HEK293 (cell line): ENCODE measurements at regions not wholly inside any gene's neighbourhood (a gene's known extent, or its start where the extent isn't known, plus 50 kb on each side); places are given as distances from the start of the nearest gene placed in this dataset.

Source experiments
- CTCF ChIA-PET: fragments of 350-600 bp; formaldehyde crosslinking; extraction: SDS; loops from one replicate; lab custom pipeline; 2021; ENCODE audit warnings: antibody characterized with exemption; lab: Yijun Ruan, JAX
- POLR2A ChIA-PET: fragments of 300-600 bp; formaldehyde crosslinking; extraction: SDS; loops from one replicate; lab custom pipeline; 2020; ENCODE audit warnings: antibody characterized with exemption, inconsistent platforms; lab: Yijun Ruan, JAX
- H3K27ac ChIP-seq: fragments of 200-500 bp; sonication (Bioruptor generic); 2 replicates; pipeline ENCODE4 v1.5.1; 2014; ENCODE audit warnings: low read depth, low read length, control low read depth, inconsistent platforms; ENCODE audit errors: extremely low read depth
- H3K36me3 ChIP-seq, 2 experiments: fragments of 200-500 bp in 1 of 2; sonication (Bioruptor generic) in 1 of 2; 1 replicate in 1 of 2; 2 replicates in 1 of 2; pipeline ENCODE4 v1.5.1; 2014 to 2017; ENCODE audit warnings: inconsistent platforms in 2 of 2, low read length in 2 of 2; ENCODE audit not compliant: control insufficient read depth in 2 of 2, insufficient read depth in 1 of 2
- H3K4me1 ChIP-seq: fragments of 200-500 bp; sonication (Bioruptor generic); 2 replicates; pipeline ENCODE4 v1.5.1; 2014; ENCODE audit warnings: mild to moderate bottlenecking, low read length, inconsistent platforms; ENCODE audit not compliant: control insufficient read depth, insufficient read depth
- H3K4me3 ChIP-seq: 2 replicates; pipeline ENCODE4 v1.5.1; 2011; ENCODE audit warnings: low read depth, mild to moderate bottlenecking, control low read depth, low read length, moderate library complexity
- H3K9me3 ChIP-seq: fragments of 200-500 bp; sonication (Bioruptor generic); 2 replicates; pipeline ENCODE4 v1.5.1; 2014; ENCODE audit warnings: low read depth, low read length, inconsistent platforms; ENCODE audit not compliant: control insufficient read depth, insufficient read depth
- BCL11B ChIP-seq: fragments of 450-650 bp; formaldehyde crosslinking; IDR thresholded peaks from 2 replicates; pipeline ENCODE4 v1.5.1; 2016; ENCODE audit warnings: low read depth, missing biosample characterization, missing genetic modification characterization
- FEZF1 ChIP-seq: fragments of 450-650 bp; formaldehyde crosslinking; IDR thresholded peaks from 2 replicates; pipeline ENCODE4 v1.5.1; 2016; ENCODE audit warnings: missing biosample characterization, missing genetic modification characterization
- GLIS2 ChIP-seq: fragments of 450-650 bp; formaldehyde crosslinking; IDR thresholded peaks from 2 replicates; pipeline ENCODE4 v1.5.1; 2016; ENCODE audit warnings: missing biosample characterization, missing genetic modification characterization
- KLF16 ChIP-seq: fragments of 450-650 bp; formaldehyde crosslinking; IDR thresholded peaks from 2 replicates; pipeline ENCODE4 v1.5.1; 2017; ENCODE audit warnings: missing biosample characterization, missing genetic modification characterization
- MYNN ChIP-seq: fragments of 450-650 bp; formaldehyde crosslinking; IDR thresholded peaks from 2 replicates; pipeline ENCODE4 v1.5.1; 2016; ENCODE audit warnings: missing biosample characterization, missing genetic modification characterization, borderline replicate concordance
- OSR2 ChIP-seq: fragments of 450-650 bp; formaldehyde crosslinking; IDR thresholded peaks from 2 replicates; pipeline ENCODE4 v1.5.1; 2016; ENCODE audit warnings: missing biosample characterization, missing genetic modification characterization
- SCRT1 ChIP-seq: fragments of 450-650 bp; formaldehyde crosslinking; IDR thresholded peaks from 2 replicates; pipeline ENCODE4 v1.5.1; 2016; ENCODE audit warnings: missing biosample characterization, missing genetic modification characterization, borderline replicate concordance
- SETDB1 ChIP-seq: IDR thresholded peaks from one replicate; pipeline ENCODE4 v1.6.1; 2017; ENCODE audit warnings: mild to moderate bottlenecking, low read length, moderate library complexity, mixed read lengths; ENCODE audit not compliant: insufficient read length
- ZBTB48 ChIP-seq: fragments of 450-650 bp; formaldehyde crosslinking; IDR thresholded peaks from 2 replicates; pipeline ENCODE4 v1.5.1; 2016; ENCODE audit warnings: missing biosample characterization, missing genetic modification characterization
- ZFP3 ChIP-seq: fragments of 450-650 bp; formaldehyde crosslinking; IDR thresholded peaks from 2 replicates; pipeline ENCODE4 v1.5.1; 2016; ENCODE audit warnings: low read depth, missing biosample characterization, missing genetic modification characterization
- ZFP37 ChIP-seq: fragments of 450-650 bp; formaldehyde crosslinking; IDR thresholded peaks from 2 replicates; pipeline ENCODE4 v1.5.1; 2016; ENCODE audit warnings: missing biosample characterization, missing genetic modification characterization
- ZIC2 ChIP-seq: fragments of 450-650 bp; formaldehyde crosslinking; IDR thresholded peaks from 2 replicates; pipeline ENCODE4 v1.5.1; 2016; ENCODE audit warnings: missing biosample characterization, missing genetic modification characterization
- ZNF112 ChIP-seq: fragments of 450-650 bp; formaldehyde crosslinking; IDR thresholded peaks from 2 replicates; pipeline ENCODE4 v1.5.0; 2017; ENCODE audit warnings: missing biosample characterization, missing genetic modification characterization
- ZNF146 ChIP-seq: fragments of 450-650 bp; formaldehyde crosslinking; IDR thresholded peaks from 2 replicates; pipeline ENCODE4 v1.5.1; 2016; ENCODE audit warnings: missing biosample characterization, missing genetic modification characterization
- ZNF174 ChIP-seq: fragments of 450-650 bp; formaldehyde crosslinking; IDR thresholded peaks from 2 replicates; pipeline ENCODE4 v1.5.0; 2017; ENCODE audit warnings: missing biosample characterization, mild to moderate bottlenecking, missing genetic modification characterization
- ZNF19 ChIP-seq: fragments of 450-650 bp; formaldehyde crosslinking; IDR thresholded peaks from 2 replicates; pipeline ENCODE4; 2016; ENCODE audit warnings: missing biosample characterization, missing genetic modification characterization, low read depth
- ZNF211 ChIP-seq: fragments of 450-650 bp; formaldehyde crosslinking; IDR thresholded peaks from 2 replicates; pipeline ENCODE4 v1.5.1; 2016; ENCODE audit warnings: low read depth, missing biosample characterization, missing genetic modification characterization
- ZNF354C ChIP-seq: fragments of 450-650 bp; formaldehyde crosslinking; IDR thresholded peaks from 2 replicates; pipeline ENCODE4 v1.5.1; 2016; ENCODE audit warnings: missing biosample characterization, missing genetic modification characterization, low read depth, borderline replicate concordance
- ZNF394 ChIP-seq: fragments of 450-650 bp; formaldehyde crosslinking; IDR thresholded peaks from 2 replicates; pipeline ENCODE4 v1.5.1; 2016; ENCODE audit warnings: missing biosample characterization, missing genetic modification characterization, mild to moderate bottlenecking, moderate library complexity, borderline replicate concordance
- ZNF423 ChIP-seq: fragments of 450-650 bp; formaldehyde crosslinking; IDR thresholded peaks from 2 replicates; pipeline ENCODE4 v1.5.1; 2016; ENCODE audit warnings: missing biosample characterization, missing genetic modification characterization
- ZNF473 ChIP-seq: fragments of 450-650 bp; formaldehyde crosslinking; IDR thresholded peaks from 2 replicates; pipeline ENCODE4 v1.5.1; 2017; ENCODE audit warnings: missing biosample characterization, missing genetic modification characterization
- ZNF514 ChIP-seq: fragments of 450-650 bp; formaldehyde crosslinking; IDR thresholded peaks from 2 replicates; pipeline ENCODE4 v1.5.1; 2016; ENCODE audit warnings: missing biosample characterization, missing genetic modification characterization
- ZNF791 ChIP-seq: fragments of 450-650 bp; formaldehyde crosslinking; IDR thresholded peaks from 2 replicates; pipeline ENCODE4 v1.5.1; 2016; ENCODE audit warnings: missing biosample characterization, missing genetic modification characterization
- ZSCAN23 ChIP-seq: fragments of 450-650 bp; formaldehyde crosslinking; IDR thresholded peaks from 2 replicates; pipeline ENCODE4 v1.5.1; 2016; ENCODE audit warnings: missing biosample characterization, missing genetic modification characterization
- ZXDB ChIP-seq: fragments of 450-650 bp; formaldehyde crosslinking; IDR thresholded peaks from 2 replicates; pipeline ENCODE4 v1.5.1; 2016; ENCODE audit warnings: missing biosample characterization, missing genetic modification characterization
- TF ChIP-seq, protein P1 (sequence below): fragments of 450-650 bp; formaldehyde crosslinking; IDR thresholded peaks from 2 replicates; pipeline ENCODE4 v1.5.1; 2016; ENCODE audit warnings: missing biosample characterization, missing genetic modification characterization
- TF ChIP-seq, protein P2 (sequence below): fragments of 450-650 bp; formaldehyde crosslinking; conservative IDR thresholded peaks from 2 replicates; pipeline ENCODE4 v1.5.1; 2016; ENCODE audit warnings: low read depth, missing biosample characterization, missing genetic modification characterization
- TF ChIP-seq, protein P3 (sequence below): fragments of 450-650 bp; formaldehyde crosslinking; IDR thresholded peaks from 2 replicates; pipeline ENCODE4 v1.5.1; 2016; ENCODE audit warnings: missing biosample characterization, missing genetic modification characterization

DNA sequence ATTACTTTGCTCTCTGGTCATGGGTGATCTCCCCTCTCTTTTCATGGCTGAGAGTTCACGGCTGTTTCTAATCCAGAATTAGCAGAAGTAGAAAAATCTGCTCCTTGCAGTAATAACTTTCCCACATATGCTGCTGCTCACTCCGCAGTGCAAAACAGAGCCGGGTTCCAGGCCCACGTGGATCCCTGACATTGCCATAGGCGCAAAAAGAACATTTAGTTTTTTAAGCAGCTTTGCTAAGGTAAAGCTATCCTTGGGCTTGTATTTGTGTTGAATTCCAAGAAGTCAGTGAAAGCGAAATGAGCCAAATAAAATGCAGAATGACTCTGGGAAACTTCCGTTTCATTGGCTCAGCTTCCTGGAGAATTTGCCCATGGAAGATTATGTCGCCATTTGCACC, 633.7 kb upstream of the SUCLG2 start:
- H3K4me3 ChIP-seq: no peak overlapping the region
- TF ChIP-seq ZNF423 (tag by site-specific recombination): no peak
- no peaks in the 10 kb centered on the region for H3K36me3 ChIP-seq
- H3K27ac ChIP-seq: no peak overlapping the region
- CTCF ChIA-PET: no interaction called here
- no peaks in the 10 kb centered on the region for H3K4me1 ChIP-seq
- no peaks in the 10 kb centered on the region for H3K9me3 ChIP-seq
- POLR2A ChIA-PET: no interaction called here

DNA sequence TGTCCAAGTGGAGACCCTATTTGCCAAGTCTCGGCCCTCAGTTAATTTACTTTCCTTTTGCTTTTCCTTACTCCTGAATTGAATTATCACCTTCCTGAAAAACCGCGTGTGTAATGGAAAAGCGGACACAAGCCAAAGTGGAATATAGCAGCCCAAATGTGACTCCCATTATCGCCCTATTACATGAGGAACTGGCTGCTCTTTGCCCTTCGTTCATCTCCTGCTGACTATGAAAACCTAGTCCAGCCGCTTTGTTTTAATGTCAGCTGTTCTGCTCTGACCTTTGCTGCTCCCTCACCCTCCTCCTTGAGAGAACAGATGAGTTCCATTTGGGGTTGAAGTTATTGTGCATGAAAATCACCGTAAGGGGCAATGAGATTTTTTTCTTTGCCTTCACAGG, 632.7 kb upstream of the SUCLG2 start:
- H3K4me1 ChIP-seq: no peaks in the 10 kb centered on the region
- H3K27ac ChIP-seq: no peak overlapping the region
- ChIA-PET POLR2A (no interaction called here), CTCF (no interaction called here)
- TF ChIP-seq ZFP3 (tag by site-specific recombination) (no peak), ZNF394 (tag by site-specific recombination) (no peak), SETDB1 (no peak), ZNF473 (tag by site-specific recombination) (no peak), ZNF19 (tag by site-specific recombination) (no peak), MYNN (tag by site-specific recombination) (no peak), ZIC2 (no peak), KLF16 (no peak), ZNF174 (tag by site-specific recombination) (no peak), ZNF514 (tag by site-specific recombination) (no peak), ZSCAN23 (no peak), ZXDB (tag by site-specific recombination) (no peak)
- TF ChIP-seq, protein P1, sequence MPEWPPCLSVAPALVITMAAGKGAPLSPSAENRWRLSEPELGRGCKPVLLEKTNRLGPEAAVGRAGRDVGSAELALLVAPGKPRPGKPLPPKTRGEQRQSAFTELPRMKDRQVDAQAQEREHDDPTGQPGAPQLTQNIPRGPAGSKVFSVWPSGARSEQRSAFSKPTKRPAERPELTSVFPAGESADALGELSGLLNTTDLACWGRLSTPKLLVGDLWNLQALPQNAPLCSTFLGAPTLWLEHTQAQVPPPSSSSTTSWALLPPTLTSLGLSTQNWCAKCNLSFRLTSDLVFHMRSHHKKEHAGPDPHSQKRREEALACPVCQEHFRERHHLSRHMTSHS (tag by site-specific recombination): no peak
- no peaks in the 10 kb centered on the region for H3K36me3 ChIP-seq
- no peaks in the 10 kb centered on the region for H3K9me3 ChIP-seq
- H3K4me3 ChIP-seq: no peak overlapping the region

DNA sequence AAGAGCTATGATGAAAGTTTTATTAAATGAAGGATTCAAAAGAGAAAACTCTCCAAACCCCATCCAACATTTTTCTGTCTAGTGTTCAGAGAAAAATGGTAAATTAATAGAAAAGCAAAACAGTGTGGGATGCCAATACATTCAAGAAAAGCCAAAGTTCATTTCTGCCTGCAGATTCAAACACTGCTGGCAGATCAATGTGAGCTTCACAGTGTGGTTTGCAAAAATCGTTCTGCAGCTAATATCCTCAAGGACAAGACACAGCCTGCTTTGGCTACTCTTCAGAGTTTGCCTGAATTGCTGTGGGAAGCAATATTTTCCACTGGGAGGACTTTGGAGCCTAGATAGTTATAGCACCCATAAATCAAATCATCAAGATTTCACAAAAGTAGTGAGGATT, 619.9 kb upstream of the SUCLG2 start:
- Histone ChIP-seq H3K36me3 (no peaks in the 10 kb centered on the region), H3K4me1 (no peaks in the 10 kb centered on the region), H3K9me3 (no peaks in the 10 kb centered on the region), H3K4me3 (no peak overlapping the region), H3K27ac (no peak overlapping the region)
- ChIA-PET POLR2A (no interaction called here), CTCF (no interaction called here)
- TF ChIP-seq, protein P2, sequence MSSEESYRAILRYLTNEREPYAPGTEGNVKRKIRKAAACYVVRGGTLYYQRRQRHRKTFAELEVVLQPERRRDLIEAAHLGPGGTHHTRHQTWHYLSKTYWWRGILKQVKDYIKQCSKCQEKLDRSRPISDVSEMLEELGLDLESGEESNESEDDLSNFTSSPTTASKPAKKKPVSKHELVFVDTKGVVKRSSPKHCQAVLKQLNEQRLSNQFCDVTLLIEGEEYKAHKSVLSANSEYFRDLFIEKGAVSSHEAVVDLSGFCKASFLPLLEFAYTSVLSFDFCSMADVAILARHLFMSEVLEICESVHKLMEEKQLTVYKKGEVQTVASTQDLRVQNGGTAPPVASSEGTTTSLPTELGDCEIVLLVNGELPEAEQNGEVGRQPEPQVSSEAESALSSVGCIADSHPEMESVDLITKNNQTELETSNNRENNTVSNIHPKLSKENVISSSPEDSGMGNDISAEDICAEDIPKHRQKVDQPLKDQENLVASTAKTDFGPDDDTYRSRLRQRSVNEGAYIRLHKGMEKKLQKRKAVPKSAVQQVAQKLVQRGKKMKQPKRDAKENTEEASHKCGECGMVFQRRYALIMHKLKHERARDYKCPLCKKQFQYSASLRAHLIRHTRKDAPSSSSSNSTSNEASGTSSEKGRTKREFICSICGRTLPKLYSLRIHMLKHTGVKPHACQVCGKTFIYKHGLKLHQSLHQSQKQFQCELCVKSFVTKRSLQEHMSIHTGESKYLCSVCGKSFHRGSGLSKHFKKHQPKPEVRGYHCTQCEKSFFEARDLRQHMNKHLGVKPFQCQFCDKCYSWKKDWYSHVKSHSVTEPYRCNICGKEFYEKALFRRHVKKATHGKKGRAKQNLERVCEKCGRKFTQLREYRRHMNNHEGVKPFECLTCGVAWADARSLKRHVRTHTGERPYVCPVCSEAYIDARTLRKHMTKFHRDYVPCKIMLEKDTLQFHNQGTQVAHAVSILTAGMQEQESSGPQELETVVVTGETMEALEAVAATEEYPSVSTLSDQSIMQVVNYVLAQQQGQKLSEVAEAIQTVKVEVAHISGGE (tag by site-specific recombination): no peak
- TF ChIP-seq, protein P3, sequence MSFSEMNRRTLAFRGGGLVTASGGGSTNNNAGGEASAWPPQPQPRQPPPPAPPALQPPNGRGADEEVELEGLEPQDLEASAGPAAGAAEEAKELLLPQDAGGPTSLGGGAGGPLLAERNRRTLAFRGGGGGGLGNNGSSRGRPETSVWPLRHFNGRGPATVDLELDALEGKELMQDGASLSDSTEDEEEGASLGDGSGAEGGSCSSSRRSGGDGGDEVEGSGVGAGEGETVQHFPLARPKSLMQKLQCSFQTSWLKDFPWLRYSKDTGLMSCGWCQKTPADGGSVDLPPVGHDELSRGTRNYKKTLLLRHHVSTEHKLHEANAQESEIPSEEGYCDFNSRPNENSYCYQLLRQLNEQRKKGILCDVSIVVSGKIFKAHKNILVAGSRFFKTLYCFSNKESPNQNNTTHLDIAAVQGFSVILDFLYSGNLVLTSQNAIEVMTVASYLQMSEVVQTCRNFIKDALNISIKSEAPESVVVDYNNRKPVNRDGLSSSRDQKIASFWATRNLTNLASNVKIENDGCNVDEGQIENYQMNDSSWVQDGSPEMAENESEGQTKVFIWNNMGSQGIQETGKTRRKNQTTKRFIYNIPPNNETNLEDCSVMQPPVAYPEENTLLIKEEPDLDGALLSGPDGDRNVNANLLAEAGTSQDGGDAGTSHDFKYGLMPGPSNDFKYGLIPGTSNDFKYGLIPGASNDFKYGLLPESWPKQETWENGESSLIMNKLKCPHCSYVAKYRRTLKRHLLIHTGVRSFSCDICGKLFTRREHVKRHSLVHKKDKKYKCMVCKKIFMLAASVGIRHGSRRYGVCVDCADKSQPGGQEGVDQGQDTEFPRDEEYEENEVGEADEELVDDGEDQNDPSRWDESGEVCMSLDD (tag by site-specific recombination): no peak
- TF ChIP-seq ZBTB48 (tag by site-specific recombination) (no peak), OSR2 (tag by site-specific recombination) (no peak), ZNF354C (tag by site-specific recombination) (no peak), SCRT1 (tag by site-specific recombination) (no peak), ZNF146 (tag by site-specific recombination) (no peak), ZNF112 (tag by site-specific recombination) (no peak), GLIS2 (tag by site-specific recombination) (no peak), ZFP37 (no peak), FEZF1 (tag by site-specific recombination) (no peak), BCL11B (tag by site-specific recombination) (no peak), ZNF791 (no peak), ZNF211 (no peak)
